ENCODE measurements at regions not wholly inside any gene's neighbourhood (a gene's known extent, or its start where the extent isn't known, plus 50 kb on each side); places are given as distances from the start of the nearest gene placed in this dataset.
A peak's percentile ranks its signal among the peaks of the same experiment; 100 is the strongest.

- DNase-seq (ENCODE audit: low read depth) = no peak
These were observed 272.1 kb downstream of the UACA start for GRCh38 chr15:70491201-70491621.

GRCh38 chr15:70490838-70491155, 272.6 kb downstream of the UACA start:
- no peak for DNase-seq (ENCODE audit: low read depth)

- DNase-seq (ENCODE audit: low read depth) = no peak
These were observed 273.1 kb downstream of the UACA start for GRCh38 chr15:70490148-70490837.

- DNase-seq (ENCODE audit: low read depth) = no peak
These were observed 274.2 kb downstream of the UACA start for GRCh38 chr15:70488941-70489848.

GRCh38 chr15:70488002-70488605, 275.3 kb downstream of the UACA start:
- peak; percentile 53 for DNase-seq (ENCODE audit: low read depth)

GRCh38 chr15:70487387-70487740, 276.0 kb downstream of the UACA start:
- DNase-seq (ENCODE audit: low read depth) = no peak

- DNase-seq (ENCODE audit: low read depth) = peak; percentile 69
These were observed 276.6 kb downstream of the UACA start for GRCh38 chr15:70486451-70487386.

- DNase-seq (ENCODE audit: low read depth) = no peak
These were observed 277.3 kb downstream of the UACA start for GRCh38 chr15:70486012-70486411.

GRCh38 chr15:70484993-70485392, 278.4 kb downstream of the UACA start:
- DNase-seq (ENCODE audit: low read depth) = no peak

- DNase-seq (ENCODE audit: low read depth) = no peak
These were observed 279.8 kb downstream of the UACA start for GRCh38 chr15:70483513-70483912.

- peak; percentile 51 for DNase-seq (ENCODE audit: low read depth)
These were observed 283.0 kb downstream of the UACA start for GRCh38 chr15:70480196-70480856.

GRCh38 chr15:70479785-70480184, 283.6 kb downstream of the UACA start:
- no peak for DNase-seq (ENCODE audit: low read depth)

- DNase-seq (ENCODE audit: low read depth) = no peak
These were observed 284.3 kb downstream of the UACA start for GRCh38 chr15:70479056-70479455.

- no peak for DNase-seq (ENCODE audit: low read depth)
These were observed 284.9 kb downstream of the UACA start for GRCh38 chr15:70478251-70478990.

- DNase-seq (ENCODE audit: low read depth) = no peak
These were observed 285.6 kb downstream of the UACA start for GRCh38 chr15:70477750-70478250.

- no peak for DNase-seq (ENCODE audit: low read depth)
These were observed 286.9 kb downstream of the UACA start for GRCh38 chr15:70476441-70476840.

- no peak for DNase-seq (ENCODE audit: low read depth)
These were observed 287.4 kb downstream of the UACA start for GRCh38 chr15:70475921-70476320.

- no peak for DNase-seq (ENCODE audit: low read depth)
These were observed 288.0 kb downstream of the UACA start for GRCh38 chr15:70475407-70475781.

- DNase-seq (ENCODE audit: low read depth) = no peak
These were observed 288.6 kb downstream of the UACA start for GRCh38 chr15:70474471-70475406.
